ENCODE measurements at regions not wholly inside any gene's neighbourhood (a gene's known extent, or its start where the extent isn't known, plus 50 kb on each side); places are given as distances from the start of the nearest gene placed in this dataset.
"Not testable (repeated sequence)": the region's sequence is repeated elsewhere in the genome, so short reads cannot be mapped to it uniquely, and the experiment has no call there.

DNA sequence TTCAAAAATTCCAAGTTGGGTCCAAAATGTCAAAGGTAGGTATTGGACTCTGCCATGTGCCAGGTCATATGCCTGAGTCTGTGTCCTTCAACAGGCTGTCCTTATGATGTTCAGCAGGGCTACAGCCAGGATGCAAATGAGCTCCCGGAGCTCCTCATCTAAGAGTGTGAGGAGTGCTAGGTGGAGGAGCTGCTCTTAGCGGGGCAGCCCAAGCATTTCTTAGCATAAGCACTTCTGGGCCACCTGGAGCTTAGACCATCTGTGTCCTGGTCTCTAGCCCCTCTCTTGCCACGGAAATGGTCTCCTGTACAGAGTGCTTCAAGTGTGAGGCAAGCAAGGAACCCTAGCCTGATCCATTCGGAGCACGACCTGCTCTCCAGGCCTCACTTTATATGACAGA lies 64.6 kb upstream of the PRR23C start:
- Mint-ChIP-seq H3K36me3 (ENCODE audit: low read depth) (no peaks in the 10 kb centered on the region), H3K4me1 (no peaks in the 10 kb centered on the region), H3K27ac (no peak overlapping the region), H3K27me3 (ENCODE audit: insufficient read depth) (peaks cover 35% of the 10 kb centered on the region), H3K4me3 (no peak overlapping the region), H3K9me3 (no peaks in the 10 kb centered on the region)
- no peaks in the 10 kb centered on the region for H3K36me3 ChIP-seq (ENCODE audit: control insufficient read depth, insufficient read depth, low read length)
- DNase-seq: no peak
- TF ChIP-seq, protein P1, sequence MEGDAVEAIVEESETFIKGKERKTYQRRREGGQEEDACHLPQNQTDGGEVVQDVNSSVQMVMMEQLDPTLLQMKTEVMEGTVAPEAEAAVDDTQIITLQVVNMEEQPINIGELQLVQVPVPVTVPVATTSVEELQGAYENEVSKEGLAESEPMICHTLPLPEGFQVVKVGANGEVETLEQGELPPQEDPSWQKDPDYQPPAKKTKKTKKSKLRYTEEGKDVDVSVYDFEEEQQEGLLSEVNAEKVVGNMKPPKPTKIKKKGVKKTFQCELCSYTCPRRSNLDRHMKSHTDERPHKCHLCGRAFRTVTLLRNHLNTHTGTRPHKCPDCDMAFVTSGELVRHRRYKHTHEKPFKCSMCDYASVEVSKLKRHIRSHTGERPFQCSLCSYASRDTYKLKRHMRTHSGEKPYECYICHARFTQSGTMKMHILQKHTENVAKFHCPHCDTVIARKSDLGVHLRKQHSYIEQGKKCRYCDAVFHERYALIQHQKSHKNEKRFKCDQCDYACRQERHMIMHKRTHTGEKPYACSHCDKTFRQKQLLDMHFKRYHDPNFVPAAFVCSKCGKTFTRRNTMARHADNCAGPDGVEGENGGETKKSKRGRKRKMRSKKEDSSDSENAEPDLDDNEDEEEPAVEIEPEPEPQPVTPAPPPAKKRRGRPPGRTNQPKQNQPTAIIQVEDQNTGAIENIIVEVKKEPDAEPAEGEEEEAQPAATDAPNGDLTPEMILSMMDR (conservative IDR thresholded peaks at IDR 0.05): no peak
- H3K9me3 ChIP-seq (ENCODE audit: control insufficient read depth, low read length): no peaks in the 10 kb centered on the region
- H3K9ac ChIP-seq (ENCODE audit: extremely low read depth, low read length, poor library complexity, severe bottlenecking): no peak overlapping the region
- H3K27me3 ChIP-seq (ENCODE audit: control insufficient read depth, insufficient read depth, low read length, poor library complexity, severe bottlenecking): peaks cover 26% of the 10 kb centered on the region
- no peak overlapping the region for H3K4me3 ChIP-seq (ENCODE audit: low read length)
- H3K4me1 ChIP-seq (ENCODE audit: control insufficient read depth, insufficient read depth, low read length): no peaks in the 10 kb centered on the region
- WGBS, 2 experiments (ENCODE audit: insufficient coverage in 1 of 2, insufficient read length in 1 of 2): 70 to 71% methylated on average over 2 to 5 of the region's 5 CpGs
- no peak overlapping the region for H3K27ac ChIP-seq (ENCODE audit: low read depth, low read length)

DNA sequence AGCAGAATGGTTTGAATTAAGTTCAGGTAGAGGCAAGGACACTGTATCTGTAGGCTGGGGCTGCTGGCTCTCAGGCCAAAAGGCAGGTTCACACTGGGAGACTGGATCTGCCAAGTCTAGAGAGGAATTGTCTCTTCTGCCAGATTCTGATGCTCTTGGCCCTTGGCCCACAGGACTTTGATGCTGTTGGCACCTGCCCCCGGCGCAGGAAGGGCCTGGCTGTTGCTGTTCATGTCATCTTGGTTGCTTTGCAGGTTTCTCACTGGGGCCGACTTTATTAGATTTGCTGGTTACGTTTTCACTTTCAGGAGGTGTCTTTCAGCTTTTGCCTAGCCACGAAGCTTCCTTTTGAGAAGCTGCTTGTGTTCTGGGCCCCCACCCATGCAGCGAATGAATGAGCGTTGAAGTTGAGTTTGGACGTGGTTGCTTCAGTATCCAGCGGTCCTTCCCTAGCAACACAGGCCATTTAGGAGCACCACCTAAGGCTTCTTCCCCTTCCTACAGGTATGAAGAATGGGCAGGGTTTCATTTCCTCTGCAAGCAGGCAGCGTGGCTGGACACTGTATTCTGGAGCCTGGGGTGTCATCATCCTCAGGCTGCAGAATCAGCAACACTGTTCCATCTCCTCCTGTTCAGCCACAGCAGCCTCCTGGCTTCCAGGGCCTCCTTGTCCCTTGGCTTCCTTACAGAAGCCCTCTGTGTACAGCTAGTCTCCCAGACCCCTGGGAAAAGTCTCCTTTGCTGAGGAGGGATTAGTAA lies 65.6 kb upstream of the PRR23C start:
- H3K27me3 ChIP-seq (ENCODE audit: control insufficient read depth, insufficient read depth, low read length, poor library complexity, severe bottlenecking): peaks cover 26% of the 10 kb centered on the region
- TF ChIP-seq, protein P1 (conservative IDR thresholded peaks at IDR 0.05): no peak
- no peak overlapping the region for H3K27ac Mint-ChIP-seq
- no peak overlapping the region for H3K9ac ChIP-seq (ENCODE audit: extremely low read depth, low read length, poor library complexity, severe bottlenecking)
- H3K4me1 Mint-ChIP-seq: no peaks in the 10 kb centered on the region
- no peak overlapping the region for H3K4me3 Mint-ChIP-seq
- peaks cover 35% of the 10 kb centered on the region for H3K27me3 Mint-ChIP-seq (ENCODE audit: insufficient read depth)
- no peak overlapping the region for H3K27ac ChIP-seq (ENCODE audit: low read depth, low read length)
- no peak for DNase-seq
- H3K36me3 ChIP-seq (ENCODE audit: control insufficient read depth, insufficient read depth, low read length): no peaks in the 10 kb centered on the region
- no peaks in the 10 kb centered on the region for H3K36me3 Mint-ChIP-seq (ENCODE audit: low read depth)
- H3K9me3 ChIP-seq (ENCODE audit: control insufficient read depth, low read length): no peaks in the 10 kb centered on the region
- WGBS, 2 experiments (ENCODE audit: insufficient coverage in 1 of 2, insufficient read length in 1 of 2): 87% methylated on average over 5 to 10 of the region's 10 CpGs
- H3K4me1 ChIP-seq (ENCODE audit: control insufficient read depth, insufficient read depth, low read length): no peaks in the 10 kb centered on the region
- no peaks in the 10 kb centered on the region for H3K9me3 Mint-ChIP-seq
- H3K4me3 ChIP-seq (ENCODE audit: low read length): no peak overlapping the region

DNA sequence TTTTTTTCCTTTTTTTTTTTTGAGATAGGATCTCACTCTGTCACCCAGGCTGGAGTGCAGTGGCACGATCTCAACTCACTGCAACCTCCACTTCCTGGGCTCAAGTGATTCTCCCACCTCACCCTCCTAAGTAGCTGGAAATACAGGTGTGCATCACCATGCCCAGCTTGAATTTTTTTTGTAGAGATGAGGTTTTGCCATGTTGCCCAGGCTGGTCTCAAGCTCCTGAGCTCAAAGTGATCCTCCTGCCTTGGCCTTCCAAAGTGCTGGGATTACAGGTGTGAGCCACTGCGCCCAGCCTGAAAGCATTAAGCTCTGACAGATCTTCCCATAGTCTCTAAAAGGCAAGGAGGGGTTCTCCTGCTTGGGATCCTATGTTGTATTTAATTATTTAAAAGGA lies 66.2 kb upstream of the PRR23C start:
- H3K4me3 Mint-ChIP-seq; H3K4me1 ChIP-seq (ENCODE audit: control insufficient read depth, insufficient read depth, low read length); H3K4me3 ChIP-seq (ENCODE audit: low read length); H3K9me3 Mint-ChIP-seq; H3K36me3 Mint-ChIP-seq (ENCODE audit: low read depth); H3K36me3 ChIP-seq (ENCODE audit: control insufficient read depth, insufficient read depth, low read length); H3K27ac ChIP-seq (ENCODE audit: low read depth, low read length); H3K9me3 ChIP-seq (ENCODE audit: control insufficient read depth, low read length); H3K27ac Mint-ChIP-seq; H3K9ac ChIP-seq (ENCODE audit: extremely low read depth, low read length, poor library complexity, severe bottlenecking); DNase-seq; H3K4me1 Mint-ChIP-seq: not testable (repeated sequence)
- H3K27me3 ChIP-seq (ENCODE audit: control insufficient read depth, insufficient read depth, low read length, poor library complexity, severe bottlenecking): peaks cover 26% of the 10 kb centered on the region
- 81 to 83% methylated on average over 2 of the region's 2 CpGs for WGBS, 2 experiments (ENCODE audit: insufficient coverage in 1 of 2, insufficient read length in 1 of 2)
- H3K27me3 Mint-ChIP-seq (ENCODE audit: insufficient read depth): peaks cover 35% of the 10 kb centered on the region
